HCT116 (cell line): ENCODE measurements at regions not wholly inside any gene's neighbourhood (a gene's known extent, or its start where the extent isn't known, plus 50 kb on each side); places are given as distances from the start of the nearest gene placed in this dataset.
"Not testable (repeated sequence)": the region's sequence is repeated elsewhere in the genome, so short reads cannot be mapped to it uniquely, and the experiment has no call there.

ENCODE experiments used
- ATAC-seq: fragments of 200-7000 bp; cut with Tn5 transposase; 2 replicates; pipeline ENCODE4 v1.9.1; 2020; ENCODE audit warnings: mild to moderate bottlenecking, moderate library complexity
- BruUV-seq: library from RNA; stranded (reverse); fragments of 400-500 nt; replicated peaks from 2 replicates; lab custom pipeline; 2021; lab: Mats Ljungman, UMichigan
- CTCF ChIA-PET: fragments of 300-600 bp; sonication (Branson Sonifier 250); formaldehyde crosslinking; loops from one replicate; lab custom pipeline; 2021; ENCODE audit warnings: antibody characterized with exemption; lab: Charles Lee
- POLR2A ChIA-PET: fragments of 300-600, 350-600 bp; sonication (Branson Sonifier 250); formaldehyde crosslinking; loops from one replicate; lab custom pipeline; 2021; ENCODE audit warnings: antibody characterized with exemption; lab: Charles Lee
- RAD21 ChIA-PET, 2 experiments: fragments of 300-600 bp; sonication (Branson Sonifier 250); formaldehyde crosslinking; loops; one replicate each; lab custom pipeline; 2023; ENCODE audit warnings: low total read pairs in 2 of 2; ENCODE audit not compliant: uncharacterized antibody in 2 of 2, unreplicated experiment in 2 of 2, low non-redundant PET in 1 of 2; lab: Charles Lee
- DNase-seq: peaks from one replicate; pipeline ENCODE4 v3.0.0-alpha.2; 2010; ENCODE audit warnings: low read depth, low spot score
- H2AFZ ChIP-seq: fragments of 200-600 bp; shearing (Covaris generic), sonication (generic); 2 replicates; pipeline ENCODE4 v1.6.1; 2017; ENCODE audit warnings: low read depth, mixed run types, mixed read lengths, antibody characterized with exemption, low read length; ENCODE audit not compliant: poor library complexity, severe bottlenecking
- H3K27ac ChIP-seq: 2 replicates; pipeline ENCODE4 v1.5.1; 2012; ENCODE audit warnings: low read depth, low read length
- H3K27me3 ChIP-seq: fragments of 200-600 bp; sonication (generic); 2 replicates; pipeline ENCODE4 v1.6.1; 2016; ENCODE audit warnings: mixed run types, low read length, mixed read lengths; ENCODE audit not compliant: insufficient read depth
- H3K36me3 ChIP-seq, 2 experiments: fragments of 200-500 bp in 1 of 2; fragments of 200-600 bp in 1 of 2; sonication (Bioruptor generic) in 1 of 2; sonication (generic) in 1 of 2; 2 replicates each; pipeline versions ENCODE4 v1.5.1 to v1.6.1; 2014 to 2016; ENCODE audit warnings: low read length in 2 of 2, inconsistent platforms in 1 of 2, mixed read lengths in 1 of 2, mixed run types in 1 of 2; ENCODE audit not compliant: insufficient read depth in 2 of 2, control insufficient read depth in 1 of 2
- H3K4me1 ChIP-seq, 2 experiments: fragments of 200-600 bp in 1 of 2; sonication (generic) in 1 of 2; 2 replicates each; pipeline versions ENCODE4 v1.5.1 to v1.6.1; 2012 to 2017; ENCODE audit warnings: low read length in 2 of 2, inconsistent platforms in 1 of 2, mild to moderate bottlenecking in 1 of 2, mixed read lengths in 1 of 2, mixed run types in 1 of 2, moderate library complexity in 1 of 2; ENCODE audit not compliant: insufficient read depth in 2 of 2, control insufficient read depth in 1 of 2
- H3K4me2 ChIP-seq: fragments of 200-600 bp; sonication (generic); 2 replicates; pipeline ENCODE4 v1.6.1; 2017; ENCODE audit warnings: mixed run types, low read length, mixed read lengths
- H3K4me3 ChIP-seq, 2 experiments: fragments of 200-600 bp in 1 of 2; sonication (generic) in 1 of 2; replicated peaks in 1 of 2; 2 replicates each; pipeline ENCODE4 v1.5.1; 2011 to 2016; ENCODE audit warnings: low read length in 2 of 2, control low read depth in 1 of 2, low read depth in 1 of 2, mild to moderate bottlenecking in 1 of 2, mixed read lengths in 1 of 2, mixed run types in 1 of 2
- H3K79me2 ChIP-seq: fragments of 200-600 bp; sonication (generic); 2 replicates; pipeline ENCODE4 v1.6.1; 2017; ENCODE audit warnings: mild to moderate bottlenecking, mixed run types, low read length, moderate library complexity, mixed read lengths; ENCODE audit not compliant: insufficient read depth
- H3K9ac ChIP-seq: fragments of 200-600 bp; sonication (generic); 2 replicates; pipeline ENCODE4 v1.6.1; 2016; ENCODE audit warnings: low read length, mixed read lengths
- H3K9me2 ChIP-seq: fragments of 200-600 bp; sonication (generic), shearing (Covaris generic); 2 replicates; pipeline ENCODE4 v1.6.1; 2017; ENCODE audit warnings: mixed run types, mild to moderate bottlenecking, moderate library complexity; ENCODE audit not compliant: insufficient read depth
- H3K9me3 ChIP-seq, 2 experiments: fragments of 200-500 bp in 1 of 2; fragments of 200-600 bp in 1 of 2; sonication (Bioruptor generic) in 1 of 2; sonication (generic) in 1 of 2; 2 replicates each; pipeline ENCODE4 v1.6.1; 2014 to 2017; ENCODE audit warnings: low read length in 2 of 2, mixed read lengths in 2 of 2, inconsistent platforms in 1 of 2, low read depth in 1 of 2, mild to moderate bottlenecking in 1 of 2, mixed run types in 1 of 2, moderate library complexity in 1 of 2; ENCODE audit not compliant: control insufficient read depth in 1 of 2, insufficient read depth in 1 of 2
- H4K20me1 ChIP-seq: fragments of 200-600 bp; sonication (generic), shearing (Covaris generic); 2 replicates; pipeline ENCODE4 v1.6.1; 2017; ENCODE audit warnings: mixed run types, mild to moderate bottlenecking, moderate library complexity; ENCODE audit not compliant: insufficient read depth
- CBX3 ChIP-seq: IDR thresholded peaks from 2 replicates; pipeline ENCODE4 v1.6.1; 2012; ENCODE audit warnings: low read depth
- CEBPB ChIP-seq: IDR thresholded peaks from 2 replicates; pipeline ENCODE4 v1.6.1; 2012; ENCODE audit warnings: low read depth
- EGR1 ChIP-seq: IDR thresholded peaks from 2 replicates; pipeline ENCODE4 v1.6.1; 2012; ENCODE audit warnings: low read depth
- ELF1 ChIP-seq: IDR thresholded peaks from 2 replicates; pipeline ENCODE4 v1.6.1; 2012; ENCODE audit warnings: low read depth, borderline replicate concordance
- EZH2 ChIP-seq: fragments of 200-600 bp; sonication (generic); IDR thresholded peaks from 2 replicates; pipeline ENCODE4 v1.6.1; 2017; ENCODE audit warnings: antibody characterized with exemption, mixed run types
- EZH2phosphoT487 ChIP-seq: fragments of 200-600 bp; IDR thresholded peaks from 2 replicates; pipeline ENCODE4 v1.6.1; 2018; ENCODE audit warnings: antibody characterized with exemption, borderline replicate concordance
- POLR2A ChIP-seq: IDR thresholded peaks from 2 replicates; pipeline ENCODE4 v1.7.0; 2011; ENCODE audit warnings: borderline replicate concordance; ENCODE audit not compliant: insufficient read depth, insufficient read length; ENCODE audit errors: extremely low read depth
- POLR2AphosphoS5 ChIP-seq: IDR thresholded peaks from 2 replicates; pipeline ENCODE4 v1.6.1; 2011; ENCODE audit warnings: mild to moderate bottlenecking, low read depth, low read length, moderate library complexity
- RAD21 ChIP-seq: IDR thresholded peaks from 2 replicates; pipeline ENCODE4 v1.6.1; 2012; ENCODE audit warnings: low read depth, mild to moderate bottlenecking
- SIN3A ChIP-seq: IDR thresholded peaks from 2 replicates; pipeline ENCODE4 v1.6.1; 2012; ENCODE audit warnings: low read depth
- SRF ChIP-seq: IDR thresholded peaks from 2 replicates; pipeline ENCODE4 v1.6.1; 2012; ENCODE audit warnings: low read depth
- TCF7L2 ChIP-seq: IDR thresholded peaks from 2 replicates; pipeline ENCODE4 v1.7.0; 2011; ENCODE audit warnings: borderline replicate concordance, inconsistent platforms; ENCODE audit not compliant: insufficient read depth, insufficient read length; ENCODE audit errors: extremely low read depth
- YY1 ChIP-seq: IDR thresholded peaks from 2 replicates; pipeline ENCODE4 v1.6.1; 2011; ENCODE audit warnings: low read length, low read depth, moderate library complexity, mild to moderate bottlenecking; ENCODE audit not compliant: insufficient replicate concordance; ENCODE audit errors: extremely low read depth
- ZNF274 ChIP-seq: fragments of 200-500 bp; sonication (Bioruptor generic); IDR thresholded peaks from 2 replicates; pipeline ENCODE4 v1.6.1; 2014; ENCODE audit warnings: mild to moderate bottlenecking, low read depth, low read length, inconsistent platforms
- intact Hi-C: fragments of 100-400 bp; cut with micrococcal nuclease; formaldehyde crosslinking; loops from 2 replicates; pipeline ENCODE4 v1.10.0; 2022
- TF ChIP-seq, protein P1 (sequence below): IDR thresholded peaks from 2 replicates; pipeline ENCODE4 v1.6.1; 2011; ENCODE audit warnings: mild to moderate bottlenecking, low read length, moderate library complexity; ENCODE audit not compliant: insufficient replicate concordance; ENCODE audit errors: extremely low read depth
- TF ChIP-seq, protein P2 (sequence below): IDR thresholded peaks from 2 replicates; pipeline ENCODE4 v1.6.1; 2012
- TF ChIP-seq, protein P3 (sequence below): IDR thresholded peaks from 2 replicates; pipeline ENCODE4 v1.6.1; 2012

DNA sequence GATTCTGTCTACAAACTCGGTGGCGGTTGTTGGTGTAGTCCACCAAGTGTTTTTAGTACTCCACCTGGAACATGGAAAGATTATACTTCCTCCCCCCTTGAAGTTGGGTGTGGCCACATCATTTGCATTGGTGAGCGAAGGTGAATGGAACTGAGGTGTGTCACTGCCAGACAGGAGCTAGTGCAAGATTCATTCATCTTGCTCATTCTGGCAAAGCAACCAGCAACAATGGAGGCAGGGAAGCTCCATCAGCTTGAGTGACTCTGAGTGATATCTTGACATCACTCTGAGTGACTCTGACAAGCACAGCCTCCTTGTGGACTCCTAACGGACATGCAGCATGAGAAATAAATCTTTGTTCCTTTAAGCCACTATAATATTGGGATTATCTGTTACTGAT is 54.7 kb upstream of the SLC1A4 start (continued):
- TF ChIP-seq, protein P1, sequence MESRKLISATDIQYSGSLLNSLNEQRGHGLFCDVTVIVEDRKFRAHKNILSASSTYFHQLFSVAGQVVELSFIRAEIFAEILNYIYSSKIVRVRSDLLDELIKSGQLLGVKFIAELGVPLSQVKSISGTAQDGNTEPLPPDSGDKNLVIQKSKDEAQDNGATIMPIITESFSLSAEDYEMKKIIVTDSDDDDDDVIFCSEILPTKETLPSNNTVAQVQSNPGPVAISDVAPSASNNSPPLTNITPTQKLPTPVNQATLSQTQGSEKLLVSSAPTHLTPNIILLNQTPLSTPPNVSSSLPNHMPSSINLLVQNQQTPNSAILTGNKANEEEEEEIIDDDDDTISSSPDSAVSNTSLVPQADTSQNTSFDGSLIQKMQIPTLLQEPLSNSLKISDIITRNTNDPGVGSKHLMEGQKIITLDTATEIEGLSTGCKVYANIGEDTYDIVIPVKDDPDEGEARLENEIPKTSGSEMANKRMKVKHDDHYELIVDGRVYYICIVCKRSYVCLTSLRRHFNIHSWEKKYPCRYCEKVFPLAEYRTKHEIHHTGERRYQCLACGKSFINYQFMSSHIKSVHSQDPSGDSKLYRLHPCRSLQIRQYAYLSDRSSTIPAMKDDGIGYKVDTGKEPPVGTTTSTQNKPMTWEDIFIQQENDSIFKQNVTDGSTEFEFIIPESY = no peak

DNA sequence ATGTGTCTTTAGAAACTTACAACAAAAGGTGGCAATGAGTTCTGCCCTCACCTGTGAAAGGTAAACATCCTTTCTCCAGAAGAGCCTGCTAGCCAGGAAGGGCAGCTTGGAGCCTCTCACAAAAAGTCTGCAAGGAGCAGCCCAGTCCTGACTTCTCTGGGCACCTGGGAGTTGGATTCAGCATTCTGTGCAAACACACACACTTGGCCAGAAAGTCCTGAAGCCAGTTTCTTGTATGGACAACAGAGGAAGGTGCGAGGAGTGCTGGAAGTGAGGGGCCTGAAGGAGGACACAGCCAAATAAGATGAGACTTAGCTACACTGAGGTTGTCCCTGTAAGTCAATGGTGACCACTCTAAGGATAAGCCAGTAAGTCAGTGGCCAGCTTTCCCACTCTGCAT is 52.4 kb upstream of the SLC1A4 start:
- TF ChIP-seq, protein P2, sequence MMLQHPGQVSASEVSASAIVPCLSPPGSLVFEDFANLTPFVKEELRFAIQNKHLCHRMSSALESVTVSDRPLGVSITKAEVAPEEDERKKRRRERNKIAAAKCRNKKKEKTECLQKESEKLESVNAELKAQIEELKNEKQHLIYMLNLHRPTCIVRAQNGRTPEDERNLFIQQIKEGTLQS = no peak
- TF ChIP-seq, protein P3, sequence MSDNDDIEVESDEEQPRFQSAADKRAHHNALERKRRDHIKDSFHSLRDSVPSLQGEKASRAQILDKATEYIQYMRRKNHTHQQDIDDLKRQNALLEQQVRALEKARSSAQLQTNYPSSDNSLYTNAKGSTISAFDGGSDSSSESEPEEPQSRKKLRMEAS = no peak
- TF ChIP-seq CEBPB (no peak), POLR2AphosphoS5 (no peak), ZNF274 (no peak), SIN3A (no peak), EZH2 (no peak), RAD21 (no peak), EZH2phosphoT487 (no peak), POLR2A (no peak), SRF (no peak), YY1 (no peak), ELF1 (no peak), TCF7L2 (no peak), CBX3 (no peak), EGR1 (no peak)
- TF ChIP-seq, protein P1 = no peak
- no peaks in the 10 kb centered on the region for H3K9me3 ChIP-seq
- DNase-seq (no peak), ATAC-seq (no peak)
- H3K4me1 ChIP-seq = no peaks in the 10 kb centered on the region
- H3K27me3 ChIP-seq = no peaks in the 10 kb centered on the region
- ChIA-PET CTCF (no interaction called here), RAD21 (no interaction called here), POLR2A (no interaction called here)
- H3K36me3 ChIP-seq = no peaks in the 10 kb centered on the region
- no peak overlapping the region for H3K27ac ChIP-seq
- no peaks in the 10 kb centered on the region for H4K20me1 ChIP-seq
- no peak overlapping the region for H3K9ac ChIP-seq
- no peak overlapping the region for H3K4me2 ChIP-seq
- BruUV-seq = no TSS peak
- H3K79me2 ChIP-seq = no peaks in the 10 kb centered on the region
- H3K4me3 ChIP-seq = no peak overlapping the region
- intact Hi-C loops = no loop called here
- H3K9me2 ChIP-seq = no peaks in the 10 kb centered on the region
- no peak overlapping the region for H2AFZ ChIP-seq

DNA sequence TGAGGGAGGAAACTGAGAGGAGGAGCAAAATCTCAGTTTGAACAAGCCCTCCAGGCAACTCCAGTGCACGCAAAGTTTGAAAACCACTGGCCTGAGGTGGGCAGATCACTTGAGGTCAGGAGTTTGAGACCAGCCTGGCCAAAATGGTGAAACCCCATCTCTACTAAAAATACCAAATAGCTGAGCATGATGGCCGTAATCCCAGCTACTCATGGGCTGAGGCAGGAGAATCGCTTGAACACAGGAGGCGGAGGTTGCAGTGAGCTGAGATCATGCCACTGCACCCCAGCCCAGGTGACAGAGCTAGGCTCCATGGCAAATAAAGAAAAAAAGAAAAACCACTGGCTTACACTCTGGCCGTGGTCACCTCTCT is 51.9 kb upstream of the SLC1A4 start:
- intact Hi-C loops, DNase-seq, H3K4me3 ChIP-seq, H3K4me2 ChIP-seq, H2AFZ ChIP-seq, H3K79me2 ChIP-seq, H4K20me1 ChIP-seq, H3K27me3 ChIP-seq, H3K9me2 ChIP-seq, H3K4me1 ChIP-seq, H3K27ac ChIP-seq, ATAC-seq, BruUV-seq, RAD21 ChIA-PET, POLR2A ChIA-PET, H3K9ac ChIP-seq, H3K36me3 ChIP-seq, H3K9me3 ChIP-seq: not testable (repeated sequence)
- CTCF ChIA-PET = interaction anchor here (1.3 kb wide), 1 partner anchor 14 kb away, joined by 3 read pairs; no protein-coding TSS in a partner anchor
